ENCODE measurements at regions not wholly inside any gene's neighbourhood (a gene's known extent, or its start where the extent isn't known, plus 50 kb on each side); places are given as distances from the start of the nearest gene placed in this dataset.

GRCh38 chr1:163927493-163927892 lies 605.7 kb downstream of the NUF2 start:
- TF ChIP-seq POLR2A (IDR thresholded peaks at IDR 0.05) = no peak
- TF ChIP-seq CTCF (IDR thresholded peaks at IDR 0.05) = no peak

All from testis (tissue), 2 donors.